H54 (cell line): ENCODE measurements at regions not wholly inside any gene's neighbourhood (a gene's known extent, or its start where the extent isn't known, plus 50 kb on each side); places are given as distances from the start of the nearest gene placed in this dataset.

Source experiments
- DNase-seq: peaks from one replicate; pipeline ENCODE4 v3.0.0; 2011; ENCODE audit warnings: low spot score, mixed read lengths; ENCODE audit not compliant: insufficient read length
- FAIRE-seq: peaks from 3 replicates; lab custom pipeline; 2011; peaks lifted over from hg19 to GRCh38; lab: Jason Lieb, UNC
- POLR2A ChIP-seq: IDR thresholded peaks from 2 replicates; pipeline ENCODE4 v1.6.1; 2011; ENCODE audit warnings: low read depth, mild to moderate bottlenecking, low read length

DNA sequence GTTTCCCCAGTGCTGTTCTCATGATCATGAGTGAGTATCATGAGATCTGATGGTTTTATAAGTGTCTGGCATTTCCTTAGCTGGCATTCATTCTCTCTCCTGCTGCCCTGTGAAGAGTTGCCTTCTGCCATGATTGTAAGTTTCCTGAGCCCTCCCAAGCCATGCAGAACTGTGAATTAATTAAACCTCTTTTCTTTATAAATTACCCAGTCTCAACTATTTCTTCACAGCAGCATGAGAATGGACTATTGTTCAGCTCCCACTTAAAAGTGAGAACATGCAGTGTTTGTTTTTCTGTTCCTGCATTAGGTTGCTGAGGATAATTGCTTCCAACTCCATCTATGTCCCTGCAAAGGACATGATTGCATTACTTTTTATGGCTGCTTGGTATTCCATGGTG is 311.7 kb upstream of the CTSO start:
- no peak for FAIRE-seq

GRCh38 chr4:156261230-156261629 is 307.6 kb upstream of the CTSO start:
- no peak for TF ChIP-seq POLR2A
- no peak for FAIRE-seq
- DNase-seq, result no peak

More for the DNA sequence above, 311.7 kb upstream of the CTSO start:
- TF ChIP-seq POLR2A, result no peak
- DNase-seq, result no peak

GRCh38 chr4:156255230-156256007 is 301.8 kb upstream of the CTSO start:
- no peak for DNase-seq
- no peak for TF ChIP-seq POLR2A
- no peak for FAIRE-seq

- FAIRE-seq (no peak), DNase-seq (no peak)
- TF ChIP-seq POLR2A, result no peak
Observed at GRCh38 chr4:156252358-156252921, 298.8 kb upstream of the CTSO start.

DNA sequence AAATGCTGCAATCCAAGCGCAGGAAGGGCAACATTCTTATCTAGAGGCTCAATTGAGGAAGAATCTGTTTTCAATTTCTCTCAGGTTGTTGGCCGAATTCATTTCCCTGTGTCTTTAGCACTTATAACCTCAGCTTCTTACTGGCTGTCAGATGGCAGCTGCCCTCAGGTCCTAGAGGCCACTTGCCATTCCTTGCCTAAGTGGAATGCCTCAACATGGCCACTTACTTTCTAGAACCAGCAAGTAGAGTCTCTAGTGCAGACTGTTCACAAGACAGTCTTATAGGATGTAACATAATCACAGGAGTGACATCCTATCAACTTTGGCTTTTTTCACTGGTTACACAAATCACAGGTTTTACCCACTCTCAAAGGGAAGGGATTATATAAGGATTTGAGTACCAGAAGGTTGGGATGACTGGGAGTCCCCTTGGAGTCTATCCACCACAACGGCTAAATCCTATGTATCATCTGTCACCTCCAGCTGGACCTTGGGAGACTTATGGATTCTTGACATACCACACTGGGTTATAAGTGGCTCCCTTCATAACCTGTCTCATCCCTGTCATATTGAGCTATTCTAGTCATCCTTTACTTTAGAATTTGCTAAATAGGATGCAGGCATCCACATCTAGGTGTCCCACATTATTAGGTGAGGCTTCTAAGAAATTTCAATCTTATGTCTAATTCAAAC is 297.9 kb upstream of the CTSO start:
- TF ChIP-seq POLR2A, result no peak
- DNase-seq (no peak), FAIRE-seq (no peak)

DNA sequence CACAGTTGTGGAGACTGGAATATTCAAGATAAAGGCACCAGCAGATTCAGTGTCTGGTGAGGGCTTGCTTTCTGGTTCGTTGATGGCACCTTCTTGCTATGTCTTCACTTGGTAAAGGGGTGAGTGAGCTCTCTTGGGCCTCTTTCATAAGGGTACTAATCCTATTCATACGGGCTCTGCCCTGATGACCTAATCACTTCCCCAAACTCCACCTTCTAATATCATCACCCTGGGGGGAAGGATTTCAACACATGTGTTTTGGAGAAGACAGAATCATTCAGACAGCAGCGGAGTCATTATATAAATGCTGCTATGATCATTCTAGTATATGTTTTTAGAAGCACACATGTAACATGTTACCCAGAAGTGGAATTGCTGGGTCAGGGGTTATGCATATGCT is 295.3 kb upstream of the CTSO start:
- no peak for TF ChIP-seq POLR2A
- DNase-seq, result no peak

DNA sequence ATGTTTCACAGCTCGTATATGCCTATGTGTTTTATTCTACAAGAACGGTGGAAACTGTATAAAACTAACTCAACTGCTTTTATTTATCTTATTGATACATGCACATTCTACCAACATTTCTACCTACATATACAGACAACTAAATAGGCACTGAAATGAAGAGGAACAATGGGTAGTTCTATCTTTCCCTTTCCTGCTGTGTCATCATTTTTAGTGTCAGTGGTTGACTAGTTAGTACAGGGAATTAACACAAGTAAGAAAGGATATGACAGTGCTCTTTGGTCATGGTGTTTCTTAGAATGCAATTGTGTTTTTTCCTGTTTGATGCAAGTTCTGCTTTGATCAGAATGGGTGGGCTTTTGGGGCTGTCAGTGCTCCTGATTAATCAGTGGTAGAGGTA is 293.8 kb upstream of the CTSO start:
- no peak for FAIRE-seq
- no peak for DNase-seq

More for the DNA sequence above, 295.3 kb upstream of the CTSO start:
- FAIRE-seq, result no peak

DNA sequence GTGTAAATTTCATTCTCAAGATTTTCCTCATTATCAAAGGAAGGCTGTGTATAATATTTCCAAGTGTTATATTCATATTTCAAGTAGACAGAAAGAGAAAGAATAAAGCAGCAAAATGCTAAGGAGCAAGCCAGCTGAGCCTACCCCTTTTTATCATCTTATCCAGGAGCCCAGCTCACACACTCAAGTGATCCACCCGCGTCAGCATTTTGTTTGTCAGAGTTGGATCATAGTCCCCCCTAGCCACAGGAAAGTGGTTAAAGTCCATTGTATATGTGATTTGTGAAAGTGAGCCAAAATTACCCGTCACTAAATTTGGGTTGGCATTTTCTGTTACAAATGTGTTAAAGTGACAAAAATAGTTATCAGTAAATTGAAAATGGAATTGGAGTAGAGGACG is 289.3 kb upstream of the CTSO start:
- no peak for DNase-seq
- no peak for TF ChIP-seq POLR2A
- no peak for FAIRE-seq

More for the DNA sequence above, 293.8 kb upstream of the CTSO start:
- no peak for TF ChIP-seq POLR2A

DNA sequence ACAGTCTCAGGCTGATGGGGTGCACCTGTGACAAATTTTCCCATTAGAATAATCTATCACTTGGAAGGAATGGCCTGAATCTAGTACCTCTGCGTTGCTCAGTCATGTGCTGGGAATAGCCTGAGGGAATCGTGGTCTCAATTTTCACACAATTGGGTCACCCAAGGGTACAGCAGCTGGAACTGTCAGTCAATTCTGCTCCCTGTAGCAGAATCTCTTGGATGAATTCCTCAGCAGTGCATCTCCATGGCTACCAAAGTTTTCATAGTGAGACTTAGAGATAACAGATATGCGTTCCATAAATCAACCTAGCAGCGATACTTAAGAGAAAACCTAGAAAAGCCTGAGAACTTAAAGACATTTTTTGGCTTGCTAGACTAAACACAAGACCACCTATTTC is 288.7 kb upstream of the CTSO start:
- TF ChIP-seq POLR2A, result no peak
- no peak for FAIRE-seq
- no peak for DNase-seq

DNA sequence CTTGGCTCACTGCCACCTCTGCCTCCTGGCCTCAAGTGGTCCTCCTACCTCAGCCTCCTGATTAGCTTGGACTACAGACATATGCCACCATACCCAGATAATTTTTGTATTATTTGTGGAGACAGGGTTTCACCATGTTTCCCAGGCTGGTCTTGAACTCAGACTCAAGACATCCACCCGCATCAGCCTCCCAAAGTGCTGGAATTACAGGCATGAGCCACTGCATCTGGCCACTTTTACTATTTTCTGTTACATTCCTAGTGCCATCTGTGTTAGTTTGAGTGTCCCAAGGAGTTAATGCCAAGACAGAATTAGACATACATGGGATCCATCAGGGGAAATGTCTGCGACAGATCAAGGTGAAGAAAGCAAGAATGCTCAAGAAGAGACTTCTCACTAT is 288.2 kb upstream of the CTSO start:
- TF ChIP-seq POLR2A, result no peak
- DNase-seq (no peak), FAIRE-seq (no peak)

GRCh38 chr4:156238171-156238570 is 284.5 kb upstream of the CTSO start:
- TF ChIP-seq POLR2A, result no peak
- FAIRE-seq (no peak), DNase-seq (no peak)

DNA sequence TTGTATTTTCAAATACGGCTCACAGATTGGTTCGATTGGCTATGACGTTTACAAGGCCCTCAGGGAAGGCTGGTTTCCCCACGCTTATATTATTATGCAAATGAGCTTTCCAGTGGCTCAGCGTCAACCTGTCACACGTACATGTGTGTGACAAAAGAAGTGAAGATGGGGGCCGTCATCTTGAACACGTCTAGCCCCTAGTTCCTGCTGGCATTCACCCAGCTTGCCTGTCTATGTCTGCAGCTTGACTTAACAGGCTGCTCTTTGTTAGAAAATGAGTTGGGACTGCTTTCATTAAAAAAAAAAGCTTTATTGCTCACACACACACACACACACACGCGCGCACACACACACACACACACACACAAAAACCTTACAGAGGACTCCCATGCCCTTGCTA is 283.6 kb upstream of the CTSO start:
- TF ChIP-seq POLR2A, result no peak
- DNase-seq, result no peak
- FAIRE-seq, result no peak

DNA sequence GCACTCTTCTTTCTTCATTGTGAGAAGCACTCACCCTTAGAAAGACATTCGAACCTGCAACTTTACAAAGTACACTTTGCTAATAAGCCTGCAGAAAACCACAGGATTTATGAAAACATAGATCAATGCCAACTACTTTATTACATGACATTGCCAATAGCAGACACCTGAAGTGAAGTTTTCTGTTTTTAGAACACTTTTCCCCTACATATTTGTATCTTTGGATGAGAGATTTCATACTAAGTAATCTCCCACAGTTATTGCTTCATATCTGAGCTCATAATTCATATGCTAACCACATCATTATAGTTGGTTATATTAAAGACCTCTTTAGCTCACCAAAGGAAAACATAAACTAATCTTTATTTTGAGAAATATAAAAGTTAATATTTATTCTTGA is 276.5 kb upstream of the CTSO start:
- FAIRE-seq, result no peak

DNA sequence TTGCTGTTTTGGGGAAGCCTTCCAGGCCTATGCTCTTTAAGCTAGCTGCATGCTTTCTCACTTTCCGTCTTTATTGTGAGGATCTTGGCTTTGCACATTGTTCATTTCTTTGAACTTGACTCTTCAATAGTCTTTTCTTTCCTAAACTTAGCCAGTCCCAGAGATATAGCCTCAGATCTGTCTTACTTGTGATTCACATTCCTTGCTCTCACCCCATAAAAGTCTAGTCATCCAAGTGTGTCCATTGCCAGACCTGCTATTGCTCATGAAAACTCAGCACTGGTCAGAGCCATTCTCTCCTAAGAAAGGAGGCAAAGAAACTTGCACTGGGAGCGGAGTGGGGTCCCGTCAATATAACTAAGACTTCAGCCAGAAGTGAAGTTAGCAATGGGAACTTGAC is 275.0 kb upstream of the CTSO start:
- TF ChIP-seq POLR2A, result no peak
- FAIRE-seq (no peak), DNase-seq (no peak)

More for the DNA sequence above, 276.5 kb upstream of the CTSO start:
- DNase-seq, result no peak
- TF ChIP-seq POLR2A, result no peak
